ENCODE measurements at regions not wholly inside any gene's neighbourhood (a gene's known extent, or its start where the extent isn't known, plus 50 kb on each side); places are given as distances from the start of the nearest gene placed in this dataset.

GRCh38 chr11:112734207-112734606, 227.0 kb upstream of the NCAM1 start:
- TF ChIP-seq CTCF (IDR thresholded peaks at IDR 0.05) (no peak), POLR2AphosphoS5 (IDR thresholded peaks at IDR 0.05; ENCODE audit: insufficient read depth in 1 of 2, low read depth in 1 of 2) (no peak)

Data from vagina (tissue), 2 donors.